ENCODE measurements at regions not wholly inside any gene's neighbourhood (a gene's known extent, or its start where the extent isn't known, plus 50 kb on each side); places are given as distances from the start of the nearest gene placed in this dataset.

GRCh38 chr13:56039992-56040391 lies 1100.7 kb upstream of the PRR20A start:
- 89 to 90% methylated on average over 6 to 8 of the region's 8 CpGs for WGBS, 2 donors
- H3K27ac ChIP-seq: no peak overlapping the region
- TF ChIP-seq EP300 (IDR thresholded peaks at IDR 0.05) (no peak), CTCF (IDR thresholded peaks at IDR 0.05) (no peak), POLR2A (IDR thresholded peaks at IDR 0.05) (no peak), POLR2AphosphoS5 (IDR thresholded peaks at IDR 0.05) (no peak)
- H3K4me3 ChIP-seq: no peak overlapping the region
- no peaks in the 10 kb centered on the region for H3K9me3 ChIP-seq
- H3K36me3 ChIP-seq: no peaks in the 10 kb centered on the region
- H3K4me1 ChIP-seq: no peaks in the 10 kb centered on the region
- no peak for DNase-seq
- no peak for ATAC-seq (ENCODE audit: low FRiP score in 2 of 2)
- H3K27me3 ChIP-seq: no peaks in the 10 kb centered on the region

GRCh38 chr13:56066321-56066720 lies 1074.4 kb upstream of the PRR20A start:
- H3K36me3 ChIP-seq: no peaks in the 10 kb centered on the region
- H3K27me3 ChIP-seq: no peaks in the 10 kb centered on the region
- ATAC-seq (ENCODE audit: low FRiP score in 2 of 2) (no peak), DNase-seq (no peak)
- no peak overlapping the region for H3K27ac ChIP-seq
- no peaks in the 10 kb centered on the region for H3K4me1 ChIP-seq
- H3K4me3 ChIP-seq: no peak overlapping the region
- WGBS, 2 donors: 93 to 100% methylated on average over 1 of the region's 1 CpG
- TF ChIP-seq EP300 (IDR thresholded peaks at IDR 0.05) (no peak), POLR2AphosphoS5 (IDR thresholded peaks at IDR 0.05) (no peak), CTCF (IDR thresholded peaks at IDR 0.05) (no peak), POLR2A (IDR thresholded peaks at IDR 0.05) (no peak)
- no peaks in the 10 kb centered on the region for H3K9me3 ChIP-seq

GRCh38 chr13:56102641-56103040 lies 1038.1 kb upstream of the PRR20A start:
- DNase-seq (no peak), ATAC-seq (ENCODE audit: low FRiP score in 2 of 2) (no peak)
- Histone ChIP-seq H3K9me3 (peaks cover 0 to 4% (median 0%) of the 10 kb centered on the region in 4 donors), H3K36me3 (no peaks in the 10 kb centered on the region), H3K27me3 (no peaks in the 10 kb centered on the region), H3K27ac (no peak overlapping the region), H3K4me3 (no peak overlapping the region), H3K4me1 (no peaks in the 10 kb centered on the region)
- WGBS, 2 donors: 75 to 84% methylated on average over 1 of the region's 1 CpG
- no peak for TF ChIP-seq EP300 (IDR thresholded peaks at IDR 0.05)
- TF ChIP-seq CTCF (IDR thresholded peaks at IDR 0.05): no peak
- no peak for TF ChIP-seq POLR2AphosphoS5 (IDR thresholded peaks at IDR 0.05)
- no peak for TF ChIP-seq POLR2A (IDR thresholded peaks at IDR 0.05)

GRCh38 chr13:56110751-56111150 lies 1030.0 kb upstream of the PRR20A start:
- ATAC-seq (ENCODE audit: low FRiP score in 2 of 2) (no peak), DNase-seq (no peak)
- Histone ChIP-seq H3K9me3 (no peaks in the 10 kb centered on the region), H3K4me3 (no peak overlapping the region), H3K4me1 (no peaks in the 10 kb centered on the region), H3K27ac (no peak overlapping the region), H3K36me3 (no peaks in the 10 kb centered on the region), H3K27me3 (no peaks in the 10 kb centered on the region)
- WGBS, 2 donors: 44 to 48% methylated on average over 3 of the region's 3 CpGs
- TF ChIP-seq POLR2A (IDR thresholded peaks at IDR 0.05) (no peak), CTCF (IDR thresholded peaks at IDR 0.05) (no peak), EP300 (IDR thresholded peaks at IDR 0.05) (no peak), POLR2AphosphoS5 (IDR thresholded peaks at IDR 0.05) (no peak)

- Histone ChIP-seq H3K27ac (no peak overlapping the region), H3K4me3 (no peak overlapping the region), H3K36me3 (no peaks in the 10 kb centered on the region), H3K4me1 (no peaks in the 10 kb centered on the region), H3K27me3 (no peaks in the 10 kb centered on the region), H3K9me3 (no peaks in the 10 kb centered on the region)
- no peak for DNase-seq
- 80 to 85% methylated on average over 3 of the region's 3 CpGs for WGBS, 2 donors
- no peak for ATAC-seq (ENCODE audit: low FRiP score in 2 of 2)
- TF ChIP-seq EP300 (IDR thresholded peaks at IDR 0.05) (no peak), POLR2AphosphoS5 (IDR thresholded peaks at IDR 0.05) (no peak), POLR2A (IDR thresholded peaks at IDR 0.05) (no peak)
Observed at GRCh38 chr13:56134524-56134923, 1006.2 kb upstream of the PRR20A start.
